ENCODE measurements at regions not wholly inside any gene's neighbourhood (a gene's known extent, or its start where the extent isn't known, plus 50 kb on each side); places are given as distances from the start of the nearest gene placed in this dataset.

DNA sequence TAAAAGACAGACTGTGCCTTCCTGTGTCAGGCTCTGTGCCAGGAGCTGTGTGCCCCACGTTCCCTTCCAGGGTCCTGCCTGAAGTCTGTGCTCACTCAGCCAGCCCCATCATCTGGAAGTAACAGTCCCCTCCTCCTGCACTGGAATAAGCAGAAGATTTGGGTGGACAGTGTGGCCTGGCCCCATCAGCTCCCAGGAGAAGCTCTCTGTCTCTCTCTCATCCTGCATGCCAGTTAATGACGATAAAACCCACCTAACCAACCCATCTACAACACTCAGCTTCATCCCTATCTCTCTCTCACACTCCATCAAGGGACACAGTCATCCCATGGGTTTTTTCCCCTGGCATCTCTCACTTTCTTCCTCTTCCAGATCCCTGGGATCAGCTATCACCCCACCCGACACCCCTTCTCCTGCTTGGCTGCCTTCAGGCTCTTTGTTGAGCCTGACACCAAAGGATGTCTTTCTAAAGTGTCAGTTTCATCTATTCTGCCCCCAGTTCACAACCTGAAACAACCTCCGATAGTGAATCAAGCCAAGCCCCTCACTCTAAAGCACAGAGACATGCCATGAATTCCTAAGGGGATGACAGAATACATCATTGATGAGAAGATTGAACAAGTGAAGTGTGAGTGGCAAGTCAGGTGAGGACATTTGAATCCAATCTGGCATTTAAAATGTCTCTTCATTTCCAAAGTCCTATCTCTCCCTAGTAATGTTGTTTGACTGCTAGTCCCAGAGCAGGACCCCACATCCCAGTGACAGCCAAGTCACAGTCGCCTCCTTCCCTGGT lies 91.4 kb upstream of the TOP3B start:
- H3K4me2 ChIP-seq (ENCODE audit: low read length), result no peak overlapping the region
- H3K36me3 ChIP-seq (ENCODE audit: insufficient read depth, low read length), result no peaks in the 10 kb centered on the region
- H3K27ac ChIP-seq (ENCODE audit: low read depth, low read length, poor library complexity, severe bottlenecking), result no peak overlapping the region
- H3K9me3 ChIP-seq (ENCODE audit: low read length), result no peaks in the 10 kb centered on the region
- no peaks in the 10 kb centered on the region for H3F3A ChIP-seq (ENCODE audit: insufficient read depth, low read length)
- H2AFZ ChIP-seq (ENCODE audit: low read length), result no peak overlapping the region
- H3K9ac ChIP-seq (ENCODE audit: low read length), result no peak overlapping the region
- H3K9me2 ChIP-seq (ENCODE audit: low read depth, low read length), result no peaks in the 10 kb centered on the region
- no peaks in the 10 kb centered on the region for H4K20me1 ChIP-seq (ENCODE audit: insufficient read depth, low read length)
- no peaks in the 10 kb centered on the region for H3K79me2 ChIP-seq (ENCODE audit: insufficient read depth, low read length)
- no peaks in the 10 kb centered on the region for H3K4me1 ChIP-seq (ENCODE audit: insufficient read depth, low read length, severe bottlenecking)
- no peak for TF ChIP-seq EZH2 (IDR thresholded peaks at IDR 0.05; ENCODE audit: borderline replicate concordance, low read length)
- TF ChIP-seq, protein P1, sequence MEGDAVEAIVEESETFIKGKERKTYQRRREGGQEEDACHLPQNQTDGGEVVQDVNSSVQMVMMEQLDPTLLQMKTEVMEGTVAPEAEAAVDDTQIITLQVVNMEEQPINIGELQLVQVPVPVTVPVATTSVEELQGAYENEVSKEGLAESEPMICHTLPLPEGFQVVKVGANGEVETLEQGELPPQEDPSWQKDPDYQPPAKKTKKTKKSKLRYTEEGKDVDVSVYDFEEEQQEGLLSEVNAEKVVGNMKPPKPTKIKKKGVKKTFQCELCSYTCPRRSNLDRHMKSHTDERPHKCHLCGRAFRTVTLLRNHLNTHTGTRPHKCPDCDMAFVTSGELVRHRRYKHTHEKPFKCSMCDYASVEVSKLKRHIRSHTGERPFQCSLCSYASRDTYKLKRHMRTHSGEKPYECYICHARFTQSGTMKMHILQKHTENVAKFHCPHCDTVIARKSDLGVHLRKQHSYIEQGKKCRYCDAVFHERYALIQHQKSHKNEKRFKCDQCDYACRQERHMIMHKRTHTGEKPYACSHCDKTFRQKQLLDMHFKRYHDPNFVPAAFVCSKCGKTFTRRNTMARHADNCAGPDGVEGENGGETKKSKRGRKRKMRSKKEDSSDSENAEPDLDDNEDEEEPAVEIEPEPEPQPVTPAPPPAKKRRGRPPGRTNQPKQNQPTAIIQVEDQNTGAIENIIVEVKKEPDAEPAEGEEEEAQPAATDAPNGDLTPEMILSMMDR (IDR thresholded peaks at IDR 0.05; ENCODE audit: low read length), result no peak
- H3K4me3 ChIP-seq (ENCODE audit: low read depth, low read length, poor library complexity, severe bottlenecking), result no peak overlapping the region
- no peaks in the 10 kb centered on the region for H3K27me3 ChIP-seq (ENCODE audit: insufficient read depth, low read length)

DNA sequence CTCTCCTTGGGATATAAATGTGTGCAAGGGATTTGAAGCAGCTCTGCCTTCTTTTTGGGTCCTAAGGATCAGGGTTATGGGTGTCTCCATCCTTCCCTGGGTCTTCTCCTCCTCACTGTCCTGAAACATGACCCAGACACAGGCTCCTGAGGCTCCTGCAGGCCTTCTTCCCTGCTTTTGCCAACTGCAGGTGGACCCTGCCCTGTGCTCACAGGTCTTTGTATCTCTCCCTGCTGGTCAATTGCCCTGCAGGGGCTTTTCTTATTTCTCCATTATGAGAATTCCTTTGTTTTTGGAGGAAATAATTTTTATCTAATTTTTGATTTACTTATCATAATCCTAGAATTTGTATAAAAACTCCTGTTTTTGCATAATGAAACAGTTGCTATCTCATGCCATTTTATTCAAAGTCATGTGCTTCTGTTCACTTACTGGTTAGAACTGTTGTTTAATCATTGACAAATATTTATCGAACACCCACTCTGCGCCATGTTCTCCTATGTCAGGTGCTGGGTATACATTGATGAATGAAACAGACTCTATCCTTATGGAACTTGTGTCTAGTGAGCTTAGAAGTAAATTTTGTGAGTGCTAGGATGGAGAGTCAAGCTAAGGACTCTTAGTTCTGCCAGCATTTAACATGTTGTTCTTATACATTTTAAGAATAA lies 89.7 kb upstream of the TOP3B start:
- TF ChIP-seq EZH2 (IDR thresholded peaks at IDR 0.05; ENCODE audit: borderline replicate concordance, low read length), result no peak
- TF ChIP-seq, protein P1 (IDR thresholded peaks at IDR 0.05; ENCODE audit: low read length), result no peak
- Histone ChIP-seq H3K9ac (ENCODE audit: low read length) (no peak overlapping the region), H3K79me2 (ENCODE audit: insufficient read depth, low read length) (no peaks in the 10 kb centered on the region), H3K27ac (ENCODE audit: low read depth, low read length, poor library complexity, severe bottlenecking) (no peak overlapping the region), H2AFZ (ENCODE audit: low read length) (no peak overlapping the region), H3K9me2 (ENCODE audit: low read depth, low read length) (no peaks in the 10 kb centered on the region), H3K27me3 (ENCODE audit: insufficient read depth, low read length) (no peaks in the 10 kb centered on the region), H3K4me2 (ENCODE audit: low read length) (no peak overlapping the region), H3K4me3 (ENCODE audit: low read depth, low read length, poor library complexity, severe bottlenecking) (no peak overlapping the region), H3K4me1 (ENCODE audit: insufficient read depth, low read length, severe bottlenecking) (no peaks in the 10 kb centered on the region), H4K20me1 (ENCODE audit: insufficient read depth, low read length) (no peaks in the 10 kb centered on the region), H3K36me3 (ENCODE audit: insufficient read depth, low read length) (no peaks in the 10 kb centered on the region), H3F3A (ENCODE audit: insufficient read depth, low read length) (no peaks in the 10 kb centered on the region), H3K9me3 (ENCODE audit: low read length) (no peaks in the 10 kb centered on the region)

DNA sequence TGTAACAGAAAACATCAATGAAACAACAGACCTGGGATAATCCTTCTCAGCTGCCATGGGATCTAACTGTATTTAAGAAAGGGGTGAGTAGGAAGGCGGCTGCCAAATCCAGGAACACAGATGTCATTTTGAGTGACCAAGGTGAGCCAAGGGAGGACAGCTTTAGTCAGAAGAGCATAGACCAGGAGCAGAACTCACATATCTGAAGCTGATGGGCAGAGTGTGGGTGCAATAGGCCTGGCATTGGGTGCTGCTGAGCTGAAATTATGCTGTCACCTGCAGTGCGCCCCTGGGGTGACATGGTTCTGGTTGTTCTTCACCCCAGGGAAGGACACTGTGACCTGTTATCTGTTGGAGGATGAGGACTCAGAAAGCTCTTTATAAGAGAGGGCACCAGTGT lies 88.9 kb upstream of the TOP3B start:
- Histone ChIP-seq H2AFZ (ENCODE audit: low read length) (no peak overlapping the region), H3K9me2 (ENCODE audit: low read depth, low read length) (no peaks in the 10 kb centered on the region), H4K20me1 (ENCODE audit: insufficient read depth, low read length) (no peaks in the 10 kb centered on the region), H3K27me3 (ENCODE audit: insufficient read depth, low read length) (no peaks in the 10 kb centered on the region), H3K9me3 (ENCODE audit: low read length) (no peaks in the 10 kb centered on the region), H3K4me3 (ENCODE audit: low read depth, low read length, poor library complexity, severe bottlenecking) (no peak overlapping the region), H3K27ac (ENCODE audit: low read depth, low read length, poor library complexity, severe bottlenecking) (no peak overlapping the region), H3F3A (ENCODE audit: insufficient read depth, low read length) (no peaks in the 10 kb centered on the region), H3K4me1 (ENCODE audit: insufficient read depth, low read length, severe bottlenecking) (no peaks in the 10 kb centered on the region), H3K9ac (ENCODE audit: low read length) (no peak overlapping the region), H3K79me2 (ENCODE audit: insufficient read depth, low read length) (no peaks in the 10 kb centered on the region), H3K4me2 (ENCODE audit: low read length) (no peak overlapping the region), H3K36me3 (ENCODE audit: insufficient read depth, low read length) (no peaks in the 10 kb centered on the region)
- TF ChIP-seq, protein P1 (IDR thresholded peaks at IDR 0.05; ENCODE audit: low read length), result no peak
- TF ChIP-seq EZH2 (IDR thresholded peaks at IDR 0.05; ENCODE audit: borderline replicate concordance, low read length), result no peak

Data from OCI-LY1 (cell line).